WTC11 (cell line): ENCODE measurements at regions not wholly inside any gene's neighbourhood (a gene's known extent, or its start where the extent isn't known, plus 50 kb on each side); places are given as distances from the start of the nearest gene placed in this dataset.

Experiments used
- ARID4B ChIP-seq: sonication (generic); formaldehyde crosslinking; IDR thresholded peaks from 2 replicates; pipeline ENCODE4 v1.8.0; 2023; ENCODE audit warnings: missing genetic modification reagents, mild to moderate bottlenecking, borderline replicate concordance
- ATF3 ChIP-seq: sonication (generic); formaldehyde crosslinking; conservative IDR thresholded peaks from 2 replicates; pipeline ENCODE4 v1.8.1; 2022; ENCODE audit warnings: mild to moderate bottlenecking, missing genetic modification reagents
- ATF6 ChIP-seq: sonication (generic); formaldehyde crosslinking; IDR thresholded peaks from 2 replicates; pipeline ENCODE4 v1.8.1; 2023; ENCODE audit warnings: mild to moderate bottlenecking, missing genetic modification reagents
- ERG ChIP-seq: fragments of 250-450 bp; sonication (Bioruptor Pico); IDR thresholded peaks from 2 replicates; pipeline ENCODE4 v1.8.0; 2021; ENCODE audit warnings: mild to moderate bottlenecking
- GTF2I ChIP-seq: fragments of 250-450 bp; sonication (Bioruptor Pico); conservative IDR thresholded peaks from 2 replicates; pipeline ENCODE4 v1.4.0; 2021; ENCODE audit warnings: mild to moderate bottlenecking
- MLX ChIP-seq: sonication (generic); formaldehyde crosslinking; IDR thresholded peaks from 2 replicates; pipeline ENCODE4 v1.8.1; 2023; ENCODE audit warnings: mild to moderate bottlenecking, missing genetic modification reagents, moderate library complexity
- NFE2L1 ChIP-seq: sonication (generic); formaldehyde crosslinking; IDR thresholded peaks from 2 replicates; pipeline ENCODE4 v1.8.1; 2023; ENCODE audit warnings: missing genetic modification reagents
- NFYB ChIP-seq: sonication (generic); formaldehyde crosslinking; conservative IDR thresholded peaks from 2 replicates; pipeline ENCODE4 v1.8.0; 2022; ENCODE audit warnings: low read depth, missing genetic modification reagents
- PREB ChIP-seq: sonication (generic); formaldehyde crosslinking; IDR thresholded peaks from 2 replicates; pipeline ENCODE4 v1.8.1; 2022; ENCODE audit warnings: mild to moderate bottlenecking, missing genetic modification reagents, moderate library complexity, borderline replicate concordance
- STAT6 ChIP-seq: sonication (generic); formaldehyde crosslinking; conservative IDR thresholded peaks from 2 replicates; pipeline ENCODE4 v1.8.1; 2023; ENCODE audit warnings: mild to moderate bottlenecking, low read depth, missing genetic modification reagents, moderate library complexity
- USF1 ChIP-seq: sonication (generic); formaldehyde crosslinking; IDR thresholded peaks from 2 replicates; pipeline ENCODE4 v1.8.0; 2022; ENCODE audit warnings: mild to moderate bottlenecking, missing genetic modification reagents
- USF2 ChIP-seq: sonication (generic); formaldehyde crosslinking; IDR thresholded peaks from 2 replicates; pipeline ENCODE4 v1.8.1; 2023; ENCODE audit warnings: mild to moderate bottlenecking, missing genetic modification reagents, moderate library complexity
- ZBTB21 ChIP-seq: sonication (generic); formaldehyde crosslinking; IDR thresholded peaks from 2 replicates; pipeline ENCODE4 v1.8.1; 2023; ENCODE audit warnings: mild to moderate bottlenecking, missing genetic modification reagents, borderline replicate concordance
- ZBTB43 ChIP-seq: sonication (generic); formaldehyde crosslinking; IDR thresholded peaks from 2 replicates; pipeline ENCODE4 v1.8.1; 2023; ENCODE audit warnings: mild to moderate bottlenecking, missing genetic modification reagents
- ZNF263 ChIP-seq: sonication (generic); formaldehyde crosslinking; IDR thresholded peaks from 2 replicates; pipeline ENCODE4 v1.8.1; 2022; ENCODE audit warnings: low read depth, mild to moderate bottlenecking, moderate library complexity, missing genetic modification reagents
- ZNF281 ChIP-seq: sonication (generic); formaldehyde crosslinking; IDR thresholded peaks from 2 replicates; pipeline ENCODE4 v1.8.0; 2023; ENCODE audit warnings: mild to moderate bottlenecking, missing genetic modification reagents
- ZNF317 ChIP-seq: sonication (generic); formaldehyde crosslinking; IDR thresholded peaks from 2 replicates; pipeline ENCODE4 v1.8.1; 2023; ENCODE audit warnings: low read depth, mild to moderate bottlenecking, moderate library complexity, missing genetic modification reagents, borderline replicate concordance

- TF ChIP-seq ARID4B (CRISPR knock-in tag) (no peak), PREB (CRISPR knock-in tag) (no peak), NFE2L1 (CRISPR knock-in tag) (no peak), ZBTB21 (CRISPR knock-in tag) (no peak), ZBTB43 (CRISPR knock-in tag) (no peak), STAT6 (CRISPR knock-in tag) (no peak), GTF2I (CRISPR knock-in tag) (no peak), ATF3 (no peak), ZNF263 (no peak), ZNF317 (CRISPR knock-in tag) (no peak), NFYB (peak; percentile 50), USF2 (peak; percentile 60), ZNF281 (CRISPR knock-in tag) (no peak), ERG (CRISPR knock-in tag) (no peak), USF1 (CRISPR knock-in tag) (peak; percentile 46; the same call in 1 of the 2 replicates), MLX (no peak), ATF6 (CRISPR knock-in tag) (no peak)
These were observed 499.4 kb upstream of the NOX3 start (continued) for GRCh38 chr6:155955038-155955437.
